ENCODE measurements at regions not wholly inside any gene's neighbourhood (a gene's known extent, or its start where the extent isn't known, plus 50 kb on each side); places are given as distances from the start of the nearest gene placed in this dataset.
"Not testable (repeated sequence)": the region's sequence is repeated elsewhere in the genome, so short reads cannot be mapped to it uniquely, and the experiment has no call there.

- Histone ChIP-seq H2AFZ (ENCODE audit: low read length, unreplicated experiment) (no peak overlapping the region), H3K27ac (ENCODE audit: low read depth, low read length) (no peak overlapping the region), H3K4me3 (ENCODE audit: low read depth, low read length) (no peak overlapping the region), H3K27me3 (ENCODE audit: insufficient read depth, low read length) (no peaks in the 10 kb centered on the region), H3K36me3 (ENCODE audit: insufficient read depth, low read length) (no peaks in the 10 kb centered on the region), H3K79me2 (ENCODE audit: control insufficient read depth, insufficient read depth, low read length, unreplicated experiment) (no peaks in the 10 kb centered on the region), H3K4me1 (ENCODE audit: control insufficient read depth, insufficient read depth, low read length, unreplicated experiment) (no peaks in the 10 kb centered on the region)
Measured at GRCh38 chr6:137286916-137287315, 67.7 kb upstream of the IFNGR1 start.

- Histone ChIP-seq H3K4me1 (ENCODE audit: control insufficient read depth, insufficient read depth, low read length, unreplicated experiment) (no peaks in the 10 kb centered on the region), H3K4me3 (ENCODE audit: low read depth, low read length) (no peak overlapping the region), H2AFZ (ENCODE audit: low read length, unreplicated experiment) (no peak overlapping the region), H3K36me3 (ENCODE audit: insufficient read depth, low read length) (no peaks in the 10 kb centered on the region), H3K27me3 (ENCODE audit: insufficient read depth, low read length) (no peaks in the 10 kb centered on the region), H3K27ac (ENCODE audit: low read depth, low read length) (no peak overlapping the region), H3K79me2 (ENCODE audit: control insufficient read depth, insufficient read depth, low read length, unreplicated experiment) (no peaks in the 10 kb centered on the region)
Measured at GRCh38 chr6:137286368-137286767, 67.2 kb upstream of the IFNGR1 start.

GRCh38 chr6:137284811-137285110 lies 65.6 kb upstream of the IFNGR1 start:
- H3K27me3 ChIP-seq (ENCODE audit: insufficient read depth, low read length), result no peaks in the 10 kb centered on the region
- H3K79me2 ChIP-seq (ENCODE audit: control insufficient read depth, insufficient read depth, low read length, unreplicated experiment), result no peaks in the 10 kb centered on the region
- no peak overlapping the region for H3K27ac ChIP-seq (ENCODE audit: low read depth, low read length)
- no peaks in the 10 kb centered on the region for H3K4me1 ChIP-seq (ENCODE audit: control insufficient read depth, insufficient read depth, low read length, unreplicated experiment)
- H3K36me3 ChIP-seq (ENCODE audit: insufficient read depth, low read length), result no peaks in the 10 kb centered on the region
- H3K4me3 ChIP-seq (ENCODE audit: low read depth, low read length), result no peak overlapping the region
- H2AFZ ChIP-seq (ENCODE audit: low read length, unreplicated experiment), result no peak overlapping the region

GRCh38 chr6:137283940-137284810 lies 65.0 kb upstream of the IFNGR1 start:
- H3K36me3 ChIP-seq (ENCODE audit: insufficient read depth, low read length), result no peaks in the 10 kb centered on the region
- H3K79me2 ChIP-seq (ENCODE audit: control insufficient read depth, insufficient read depth, low read length, unreplicated experiment), result no peaks in the 10 kb centered on the region
- no peak overlapping the region for H2AFZ ChIP-seq (ENCODE audit: low read length, unreplicated experiment)
- H3K4me1 ChIP-seq (ENCODE audit: control insufficient read depth, insufficient read depth, low read length, unreplicated experiment), result no peaks in the 10 kb centered on the region
- no peak overlapping the region for H3K27ac ChIP-seq (ENCODE audit: low read depth, low read length)
- no peak overlapping the region for H3K4me3 ChIP-seq (ENCODE audit: low read depth, low read length)
- H3K27me3 ChIP-seq (ENCODE audit: insufficient read depth, low read length), result no peaks in the 10 kb centered on the region

DNA sequence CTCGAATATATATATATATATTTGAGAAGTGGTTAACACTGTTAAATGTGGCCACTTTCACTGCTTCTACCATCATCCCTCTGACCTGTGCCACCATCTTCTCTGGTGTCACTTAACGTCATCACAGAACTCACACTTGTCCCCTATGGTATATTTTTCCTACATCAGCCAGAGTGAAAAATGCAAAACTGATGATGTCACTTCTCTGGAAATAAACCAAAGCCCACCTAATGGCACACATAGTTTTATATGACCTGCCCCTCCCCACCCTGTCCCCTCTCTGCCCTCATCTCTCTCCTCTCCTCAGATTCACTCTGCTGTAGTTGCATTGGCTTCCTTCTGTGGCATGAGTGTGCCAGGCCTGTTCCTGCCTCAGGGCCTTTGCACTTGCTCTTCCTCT lies 63.9 kb upstream of the IFNGR1 start:
- Histone ChIP-seq H3K36me3 (ENCODE audit: insufficient read depth, low read length) (no peaks in the 10 kb centered on the region), H3K4me3 (ENCODE audit: low read depth, low read length) (no peak overlapping the region), H3K27ac (ENCODE audit: low read depth, low read length) (no peak overlapping the region), H3K4me1 (ENCODE audit: control insufficient read depth, insufficient read depth, low read length, unreplicated experiment) (peaks cover 5% of the 10 kb centered on the region), H3K79me2 (ENCODE audit: control insufficient read depth, insufficient read depth, low read length, unreplicated experiment) (no peaks in the 10 kb centered on the region), H3K27me3 (ENCODE audit: insufficient read depth, low read length) (no peaks in the 10 kb centered on the region), H2AFZ (ENCODE audit: low read length, unreplicated experiment) (no peak overlapping the region)

DNA sequence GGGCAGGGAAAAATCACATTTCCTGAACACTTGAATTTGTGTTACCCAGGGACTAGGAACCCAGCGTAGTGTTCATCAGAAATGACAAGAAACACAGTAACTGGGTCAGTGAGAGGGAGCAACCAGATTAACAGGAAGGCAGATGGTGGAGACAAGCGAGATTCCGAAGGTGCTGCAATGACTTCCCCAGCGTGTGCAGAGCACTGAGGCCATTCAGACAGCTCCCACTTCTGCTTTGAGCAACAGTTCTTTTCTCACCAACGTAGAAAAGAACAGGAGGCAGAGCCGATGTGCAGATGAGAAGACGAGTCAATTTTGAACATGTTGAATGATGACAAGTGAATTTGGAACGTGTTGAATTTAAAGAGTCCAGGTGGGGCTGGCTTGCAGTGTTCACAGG lies 63.1 kb upstream of the IFNGR1 start:
- H3K4me1 ChIP-seq (ENCODE audit: control insufficient read depth, insufficient read depth, low read length, unreplicated experiment), result peaks cover 11% of the 10 kb centered on the region
- no peak overlapping the region for H3K4me3 ChIP-seq (ENCODE audit: low read depth, low read length)

DNA sequence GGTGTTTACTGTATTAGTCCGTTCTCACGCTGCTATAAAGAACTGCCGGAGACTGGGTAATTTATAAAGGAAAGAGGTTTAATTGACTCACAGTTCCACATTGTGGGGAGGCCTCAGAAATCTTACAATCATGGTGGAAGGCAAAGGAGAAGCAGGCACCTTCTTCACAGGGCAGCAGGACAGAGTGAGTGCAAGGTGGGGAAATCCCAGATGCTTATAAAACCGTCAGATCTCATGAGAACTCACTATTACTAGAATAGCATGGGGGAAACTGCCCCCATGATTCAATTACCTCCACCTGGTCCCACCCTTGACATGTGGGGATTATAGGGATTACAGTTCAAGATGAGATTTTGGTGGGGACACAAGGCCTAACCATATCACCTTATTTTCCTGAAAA lies 60.1 kb upstream of the IFNGR1 start:
- H3K79me2 ChIP-seq (ENCODE audit: control insufficient read depth, insufficient read depth, low read length, unreplicated experiment); H3K27ac ChIP-seq (ENCODE audit: low read depth, low read length); H3K36me3 ChIP-seq (ENCODE audit: insufficient read depth, low read length): not testable (repeated sequence)

More for the DNA sequence above, 63.1 kb upstream of the IFNGR1 start:
- H3K79me2 ChIP-seq (ENCODE audit: control insufficient read depth, insufficient read depth, low read length, unreplicated experiment), result no peaks in the 10 kb centered on the region
- H2AFZ ChIP-seq (ENCODE audit: low read length, unreplicated experiment), result no peak overlapping the region
- no peaks in the 10 kb centered on the region for H3K36me3 ChIP-seq (ENCODE audit: insufficient read depth, low read length)
- no peaks in the 10 kb centered on the region for H3K27me3 ChIP-seq (ENCODE audit: insufficient read depth, low read length)
- no peak overlapping the region for H3K27ac ChIP-seq (ENCODE audit: low read depth, low read length)

DNA sequence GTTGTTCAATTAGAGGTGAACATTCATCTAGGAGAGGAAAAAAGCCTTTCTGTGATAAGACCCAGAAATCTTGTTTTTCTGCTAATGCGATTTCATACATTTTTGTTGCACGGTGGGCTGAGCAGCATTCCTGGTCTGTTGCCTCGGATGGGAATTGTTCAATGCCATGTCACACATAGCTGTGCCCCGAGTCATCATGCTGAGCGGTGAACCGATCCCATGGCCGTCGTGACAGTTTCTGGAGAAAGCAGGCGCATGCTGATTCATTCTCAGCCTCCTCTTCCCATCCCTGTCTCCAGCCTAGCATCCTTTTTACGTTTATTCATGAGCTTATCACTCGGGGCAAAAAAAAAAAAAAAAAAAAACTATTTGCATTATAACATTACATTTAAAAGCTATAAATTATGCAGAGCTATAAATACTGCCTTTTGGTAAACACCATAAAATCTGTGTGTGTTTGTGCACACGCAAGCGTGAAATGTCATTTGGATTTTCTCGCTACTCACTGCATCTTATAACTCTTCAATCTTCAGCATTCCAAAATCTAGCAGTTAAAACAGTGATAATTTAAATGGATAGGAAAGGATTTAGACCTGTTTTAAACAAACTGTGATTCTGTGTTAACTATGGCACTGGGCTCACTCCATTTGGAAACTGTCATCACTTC lies 58.9 kb upstream of the IFNGR1 start:
- H3K27ac ChIP-seq (ENCODE audit: low read depth, low read length), result peak overlapping the region; percentile 2; the same call in 1 of the 2 replicates
- H2AFZ ChIP-seq (ENCODE audit: low read length, unreplicated experiment), result peak overlapping the region; percentile 31
- H3K4me1 ChIP-seq (ENCODE audit: control insufficient read depth, insufficient read depth, low read length, unreplicated experiment), result peaks cover 16% of the 10 kb centered on the region
- H3K36me3 ChIP-seq (ENCODE audit: insufficient read depth, low read length), result no peaks in the 10 kb centered on the region
- H3K27me3 ChIP-seq (ENCODE audit: insufficient read depth, low read length), result no peaks in the 10 kb centered on the region
- H3K4me3 ChIP-seq (ENCODE audit: low read depth, low read length), result peak overlapping the region; percentile 9; the same call in 1 of the 2 replicates
- H3K79me2 ChIP-seq (ENCODE audit: control insufficient read depth, insufficient read depth, low read length, unreplicated experiment), result no peaks in the 10 kb centered on the region

More for the DNA sequence above, 60.1 kb upstream of the IFNGR1 start:
- peaks cover 16% of the 10 kb centered on the region for H3K4me1 ChIP-seq (ENCODE audit: control insufficient read depth, insufficient read depth, low read length, unreplicated experiment)
- H3K27me3 ChIP-seq (ENCODE audit: insufficient read depth, low read length); H3K4me3 ChIP-seq (ENCODE audit: low read depth, low read length); H2AFZ ChIP-seq (ENCODE audit: low read length, unreplicated experiment): not testable (repeated sequence)

DNA sequence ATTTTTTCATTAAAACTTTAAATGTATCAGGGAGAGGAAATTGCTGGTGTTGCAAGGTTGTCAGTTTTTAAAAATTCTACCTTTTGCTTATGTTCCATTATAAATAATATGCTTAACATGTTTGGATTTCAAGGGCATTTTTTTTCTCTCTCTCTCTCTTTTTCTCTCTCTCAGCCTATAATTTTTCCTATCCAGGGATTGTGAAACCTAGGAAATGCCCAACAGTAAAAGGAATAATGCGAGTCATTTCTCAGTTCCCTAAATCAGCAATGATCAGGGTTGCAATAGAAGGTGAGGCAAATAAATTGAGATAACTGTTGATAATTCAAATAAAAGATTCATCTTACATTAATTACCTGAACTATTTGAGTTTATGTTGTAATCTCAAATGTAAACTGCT lies 53.2 kb upstream of the IFNGR1 start:
- Histone ChIP-seq H3K27ac (ENCODE audit: low read depth, low read length) (no peak overlapping the region), H3K36me3 (ENCODE audit: insufficient read depth, low read length) (no peaks in the 10 kb centered on the region), H3K4me1 (ENCODE audit: control insufficient read depth, insufficient read depth, low read length, unreplicated experiment) (peaks cover 14% of the 10 kb centered on the region), H3K27me3 (ENCODE audit: insufficient read depth, low read length) (no peaks in the 10 kb centered on the region), H3K79me2 (ENCODE audit: control insufficient read depth, insufficient read depth, low read length, unreplicated experiment) (no peaks in the 10 kb centered on the region), H3K4me3 (ENCODE audit: low read depth, low read length) (no peak overlapping the region), H2AFZ (ENCODE audit: low read length, unreplicated experiment) (peak overlapping the region; percentile 51)

DNA sequence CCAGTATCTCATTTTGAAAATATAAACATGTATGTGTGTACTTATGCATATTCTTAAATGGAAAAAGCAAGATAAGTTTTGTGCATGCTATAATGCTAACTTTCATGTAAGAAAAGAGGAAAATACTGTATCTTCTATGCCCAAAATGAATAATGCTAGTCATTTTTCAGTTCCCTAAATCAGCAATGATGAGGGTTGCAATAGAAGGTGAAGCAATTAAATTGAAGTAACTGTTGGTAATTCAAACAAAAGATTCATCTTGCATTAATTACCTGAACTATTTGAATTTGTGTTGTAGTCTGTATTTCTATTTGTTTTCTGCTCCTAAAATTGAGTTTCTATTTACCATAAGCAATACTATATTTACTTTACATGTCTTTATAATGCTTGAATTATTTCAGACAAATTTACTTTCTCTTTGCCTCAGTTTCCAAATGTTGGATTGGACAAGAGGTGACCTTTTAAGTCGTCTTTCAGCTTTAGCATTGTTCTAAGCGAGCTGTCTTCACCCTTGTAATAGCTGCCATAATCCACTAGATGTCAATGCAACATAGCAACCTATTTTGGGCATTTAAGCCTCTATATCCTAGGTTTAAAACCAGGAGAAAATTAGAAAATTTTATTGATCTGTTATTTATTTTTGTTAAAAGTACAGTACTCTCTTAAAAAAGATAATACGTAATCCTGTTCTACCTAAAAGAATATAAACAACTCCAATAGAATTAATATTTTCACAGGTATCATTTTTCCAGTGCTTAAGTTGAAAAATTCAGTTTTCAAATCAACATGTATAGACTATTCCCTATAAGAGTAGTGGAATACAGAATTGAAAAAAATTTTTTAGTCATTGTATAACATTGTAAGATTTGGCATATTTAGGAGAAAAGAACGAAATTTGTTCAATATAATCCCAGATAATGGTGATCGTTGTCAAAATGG lies 52.3 kb upstream of the IFNGR1 start:
- no peaks in the 10 kb centered on the region for H3K36me3 ChIP-seq (ENCODE audit: insufficient read depth, low read length)
- H3K79me2 ChIP-seq (ENCODE audit: control insufficient read depth, insufficient read depth, low read length, unreplicated experiment), result no peaks in the 10 kb centered on the region
- H2AFZ ChIP-seq (ENCODE audit: low read length, unreplicated experiment), result no peak overlapping the region
- H3K4me3 ChIP-seq (ENCODE audit: low read depth, low read length), result no peak overlapping the region
- H3K27ac ChIP-seq (ENCODE audit: low read depth, low read length), result no peak overlapping the region
- peaks cover 8% of the 10 kb centered on the region for H3K4me1 ChIP-seq (ENCODE audit: control insufficient read depth, insufficient read depth, low read length, unreplicated experiment)
- H3K27me3 ChIP-seq (ENCODE audit: insufficient read depth, low read length), result no peaks in the 10 kb centered on the region
